ENCODE measurements at regions not wholly inside any gene's neighbourhood (a gene's known extent, or its start where the extent isn't known, plus 50 kb on each side); places are given as distances from the start of the nearest gene placed in this dataset.
A peak's percentile ranks its signal among the peaks of the same experiment; 100 is the strongest.

DNA sequence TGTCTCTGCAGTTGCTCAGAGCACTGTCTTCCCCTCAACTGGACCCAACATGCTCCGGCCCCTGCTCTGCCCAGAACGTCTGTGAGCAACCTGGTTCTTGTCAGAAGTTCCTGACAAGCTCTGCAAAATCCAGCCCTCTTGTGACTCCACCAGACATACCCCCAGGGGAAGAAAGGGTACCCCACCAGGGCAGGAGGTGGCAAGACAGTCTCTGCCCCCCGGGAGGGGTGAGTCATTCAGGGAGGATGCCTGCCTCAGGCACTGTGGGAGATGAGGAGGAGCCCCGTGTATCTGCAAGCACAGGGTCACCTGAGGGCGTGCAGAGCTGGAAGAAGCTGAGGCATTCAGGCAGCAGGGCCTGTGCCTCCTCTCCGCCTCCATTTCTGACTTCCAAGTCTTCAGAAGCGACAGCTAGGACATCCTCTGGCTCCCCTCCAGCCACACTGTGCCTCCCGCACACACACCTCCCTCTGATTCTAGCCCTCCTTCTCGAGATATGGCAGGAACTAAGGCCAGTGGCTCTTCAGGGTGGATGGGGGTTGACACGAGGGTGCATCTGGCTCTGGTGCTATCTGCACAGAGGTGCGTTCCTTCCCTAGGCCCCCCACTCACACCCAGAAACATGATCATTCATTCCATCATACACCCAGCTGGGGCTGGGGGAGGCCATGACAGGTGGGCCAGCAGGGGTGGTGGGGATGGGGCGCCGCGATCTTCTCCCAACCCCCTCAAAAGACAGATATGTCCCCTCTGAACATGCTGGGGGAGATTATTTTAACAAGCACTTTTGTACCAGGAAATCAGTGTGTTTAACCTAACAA, 222.2 kb downstream of the CYP26B1 start:
- H3K27me3 Mint-ChIP-seq (ENCODE audit: insufficient read depth, low read depth, poor library complexity), result peaks cover 6% of the 10 kb centered on the region
- no peak overlapping the region for H3K4me3 Mint-ChIP-seq
- no peaks in the 10 kb centered on the region for H3K4me1 ChIP-seq (ENCODE audit: insufficient read depth)
- ATAC-seq (peak; percentile 13; the same call in 2 of the 3 replicates), DNase-seq (ENCODE audit: low spot score) (no peak)
- no peaks in the 10 kb centered on the region for H4K20me1 ChIP-seq (replicated peaks; ENCODE audit: insufficient read depth)
- peaks cover 2% of the 10 kb centered on the region; the same call in 1 of the 3 replicates for H3K9me3 Mint-ChIP-seq
- no peak overlapping the region for H2AFZ ChIP-seq
- H3K27me3 ChIP-seq (ENCODE audit: insufficient read depth), result no peaks in the 10 kb centered on the region
- no peaks in the 10 kb centered on the region; the same call in 2 of the 3 replicates for H3K4me1 Mint-ChIP-seq
- H3K27ac ChIP-seq (ENCODE audit: low read depth), result no peak overlapping the region
- no peak overlapping the region for H3K27ac Mint-ChIP-seq
- no peaks in the 10 kb centered on the region for H3K9me2 ChIP-seq (ENCODE audit: insufficient read depth)
- H3K36me3 Mint-ChIP-seq (ENCODE audit: low read depth), result no peaks in the 10 kb centered on the region
- H3F3A ChIP-seq (replicated peaks; ENCODE audit: low read depth), result no peaks in the 10 kb centered on the region
- no peak overlapping the region for H3K4me3 ChIP-seq
- no peak for TF ChIP-seq ZNF114 (CRISPR knock-in tag; IDR thresholded peaks at IDR 0.05)
- no peak for TF ChIP-seq STAT1 (IDR thresholded peaks at IDR 0.05; ENCODE audit: unreplicated experiment)
- TF ChIP-seq, protein P1, sequence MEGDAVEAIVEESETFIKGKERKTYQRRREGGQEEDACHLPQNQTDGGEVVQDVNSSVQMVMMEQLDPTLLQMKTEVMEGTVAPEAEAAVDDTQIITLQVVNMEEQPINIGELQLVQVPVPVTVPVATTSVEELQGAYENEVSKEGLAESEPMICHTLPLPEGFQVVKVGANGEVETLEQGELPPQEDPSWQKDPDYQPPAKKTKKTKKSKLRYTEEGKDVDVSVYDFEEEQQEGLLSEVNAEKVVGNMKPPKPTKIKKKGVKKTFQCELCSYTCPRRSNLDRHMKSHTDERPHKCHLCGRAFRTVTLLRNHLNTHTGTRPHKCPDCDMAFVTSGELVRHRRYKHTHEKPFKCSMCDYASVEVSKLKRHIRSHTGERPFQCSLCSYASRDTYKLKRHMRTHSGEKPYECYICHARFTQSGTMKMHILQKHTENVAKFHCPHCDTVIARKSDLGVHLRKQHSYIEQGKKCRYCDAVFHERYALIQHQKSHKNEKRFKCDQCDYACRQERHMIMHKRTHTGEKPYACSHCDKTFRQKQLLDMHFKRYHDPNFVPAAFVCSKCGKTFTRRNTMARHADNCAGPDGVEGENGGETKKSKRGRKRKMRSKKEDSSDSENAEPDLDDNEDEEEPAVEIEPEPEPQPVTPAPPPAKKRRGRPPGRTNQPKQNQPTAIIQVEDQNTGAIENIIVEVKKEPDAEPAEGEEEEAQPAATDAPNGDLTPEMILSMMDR (conservative IDR thresholded peaks at IDR 0.05; ENCODE audit: low read depth in 2 of 2), result no peak
- TF ChIP-seq, protein P2, sequence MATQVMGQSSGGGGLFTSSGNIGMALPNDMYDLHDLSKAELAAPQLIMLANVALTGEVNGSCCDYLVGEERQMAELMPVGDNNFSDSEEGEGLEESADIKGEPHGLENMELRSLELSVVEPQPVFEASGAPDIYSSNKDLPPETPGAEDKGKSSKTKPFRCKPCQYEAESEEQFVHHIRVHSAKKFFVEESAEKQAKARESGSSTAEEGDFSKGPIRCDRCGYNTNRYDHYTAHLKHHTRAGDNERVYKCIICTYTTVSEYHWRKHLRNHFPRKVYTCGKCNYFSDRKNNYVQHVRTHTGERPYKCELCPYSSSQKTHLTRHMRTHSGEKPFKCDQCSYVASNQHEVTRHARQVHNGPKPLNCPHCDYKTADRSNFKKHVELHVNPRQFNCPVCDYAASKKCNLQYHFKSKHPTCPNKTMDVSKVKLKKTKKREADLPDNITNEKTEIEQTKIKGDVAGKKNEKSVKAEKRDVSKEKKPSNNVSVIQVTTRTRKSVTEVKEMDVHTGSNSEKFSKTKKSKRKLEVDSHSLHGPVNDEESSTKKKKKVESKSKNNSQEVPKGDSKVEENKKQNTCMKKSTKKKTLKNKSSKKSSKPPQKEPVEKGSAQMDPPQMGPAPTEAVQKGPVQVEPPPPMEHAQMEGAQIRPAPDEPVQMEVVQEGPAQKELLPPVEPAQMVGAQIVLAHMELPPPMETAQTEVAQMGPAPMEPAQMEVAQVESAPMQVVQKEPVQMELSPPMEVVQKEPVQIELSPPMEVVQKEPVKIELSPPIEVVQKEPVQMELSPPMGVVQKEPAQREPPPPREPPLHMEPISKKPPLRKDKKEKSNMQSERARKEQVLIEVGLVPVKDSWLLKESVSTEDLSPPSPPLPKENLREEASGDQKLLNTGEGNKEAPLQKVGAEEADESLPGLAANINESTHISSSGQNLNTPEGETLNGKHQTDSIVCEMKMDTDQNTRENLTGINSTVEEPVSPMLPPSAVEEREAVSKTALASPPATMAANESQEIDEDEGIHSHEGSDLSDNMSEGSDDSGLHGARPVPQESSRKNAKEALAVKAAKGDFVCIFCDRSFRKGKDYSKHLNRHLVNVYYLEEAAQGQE (IDR thresholded peaks at IDR 0.05; ENCODE audit: unreplicated experiment), result no peak
- H3K36me3 ChIP-seq (ENCODE audit: insufficient read depth), result no peaks in the 10 kb centered on the region
- no peaks in the 10 kb centered on the region for H3K79me2 ChIP-seq (replicated peaks; ENCODE audit: insufficient read depth)
- H3K4me2 ChIP-seq, result no peak overlapping the region

DNA sequence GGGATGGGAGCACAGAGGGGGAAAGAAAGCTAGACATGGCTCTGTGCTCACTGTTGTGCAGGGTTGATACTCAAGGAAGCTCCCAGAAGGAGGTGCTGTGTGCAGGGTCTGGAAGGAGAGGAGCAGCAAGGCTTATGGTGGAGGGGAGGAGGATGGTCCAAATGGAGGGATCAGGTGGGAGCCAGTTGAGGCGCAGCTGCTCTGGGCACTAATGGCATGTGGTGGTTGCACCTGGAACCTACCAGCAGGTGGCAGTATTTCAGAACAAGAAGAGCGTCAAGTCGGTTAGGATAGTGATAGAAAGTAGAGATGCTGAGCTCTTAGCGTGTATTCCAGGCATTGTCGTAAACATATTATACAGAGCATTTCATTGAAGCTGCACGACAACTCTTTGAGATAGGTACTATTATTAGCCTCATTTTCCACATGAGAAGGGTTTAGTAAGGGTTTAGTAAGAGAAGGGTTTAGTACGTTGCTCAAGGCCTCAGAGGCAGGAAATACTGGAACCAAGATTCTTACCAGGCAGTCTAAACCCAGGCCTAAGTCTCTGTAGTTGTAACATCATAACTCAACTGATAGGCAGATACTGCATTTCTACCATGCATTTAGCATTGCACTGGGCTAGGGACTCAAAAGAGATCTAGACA, 223.7 kb downstream of the CYP26B1 start:
- TF ChIP-seq, protein P1 (conservative IDR thresholded peaks at IDR 0.05; ENCODE audit: low read depth in 2 of 2), result peak; percentile 90 to 91
- no peak for TF ChIP-seq NANOG (IDR thresholded peaks at IDR 0.05; ENCODE audit: borderline replicate concordance)
- no peak for TF ChIP-seq EZH2 (IDR thresholded peaks at IDR 0.05; ENCODE audit: low read depth, unreplicated experiment)
- no peak overlapping the region for H3K4me2 ChIP-seq
- H3K27ac ChIP-seq (ENCODE audit: low read depth), result no peak overlapping the region
- no peaks in the 10 kb centered on the region for H3K79me2 ChIP-seq (replicated peaks; ENCODE audit: insufficient read depth)
- Mint-ChIP-seq H3K9me3 (peaks cover 5% of the 10 kb centered on the region; the same call in 2 of the 3 replicates), H3K27ac (no peak overlapping the region), H3K4me3 (no peak overlapping the region), H3K27me3 (ENCODE audit: insufficient read depth, low read depth, poor library complexity) (peaks cover 6% of the 10 kb centered on the region), H3K36me3 (ENCODE audit: low read depth) (no peaks in the 10 kb centered on the region), H3K4me1 (no peaks in the 10 kb centered on the region; the same call in 2 of the 3 replicates)
- DNase-seq (ENCODE audit: low spot score), result peak; percentile 96
- H2AFZ ChIP-seq, result no peak overlapping the region
- no peaks in the 10 kb centered on the region for H3F3A ChIP-seq (replicated peaks; ENCODE audit: low read depth)
- no peaks in the 10 kb centered on the region for H4K20me1 ChIP-seq (replicated peaks; ENCODE audit: insufficient read depth)
- ATAC-seq, result peak; percentile 98
- H3K27me3 ChIP-seq (ENCODE audit: insufficient read depth), result no peaks in the 10 kb centered on the region
- no peaks in the 10 kb centered on the region for H3K9me2 ChIP-seq (ENCODE audit: insufficient read depth)
- H3K36me3 ChIP-seq (ENCODE audit: insufficient read depth), result no peaks in the 10 kb centered on the region
- H3K4me3 ChIP-seq, result no peak overlapping the region
- H3K4me1 ChIP-seq (ENCODE audit: insufficient read depth), result no peaks in the 10 kb centered on the region
